Endothelial cell of hepatic sinusoid (primary cell): ENCODE measurements at regions not wholly inside any gene's neighbourhood (a gene's known extent, or its start where the extent isn't known, plus 50 kb on each side); places are given as distances from the start of the nearest gene placed in this dataset.

Experiments used
- in situ Hi-C: cut with HindIII; loops from 2 replicates; pipeline ENCODE4 v1.10.0; 2017; ENCODE audit warnings: low sequenced_read_pairs

GRCh38 chr11:80432057-80432456 is 991.2 kb upstream of the TENM4 start:
- in situ Hi-C loops = no loop called here

GRCh38 chr11:80424012-80424695 is 983.3 kb upstream of the TENM4 start:
- in situ Hi-C loops = no loop called here

GRCh38 chr11:80420374-80420773 is 979.5 kb upstream of the TENM4 start:
- in situ Hi-C loops = no loop called here

- in situ Hi-C loops = no loop called here
Observed at GRCh38 chr11:80417681-80418080, 976.9 kb upstream of the TENM4 start.

GRCh38 chr11:80415580-80415979 is 974.8 kb upstream of the TENM4 start:
- in situ Hi-C loops = no loop called here

GRCh38 chr11:80414181-80415165 is 973.6 kb upstream of the TENM4 start:
- in situ Hi-C loops = no loop called here

- in situ Hi-C loops = no loop called here
Observed at GRCh38 chr11:80412604-80413003, 971.8 kb upstream of the TENM4 start.

GRCh38 chr11:80393210-80393609 is 952.4 kb upstream of the TENM4 start:
- in situ Hi-C loops = no loop called here

- in situ Hi-C loops = no loop called here
Observed at GRCh38 chr11:80390505-80390904, 949.7 kb upstream of the TENM4 start.

GRCh38 chr11:80388536-80388935 is 947.7 kb upstream of the TENM4 start:
- in situ Hi-C loops = no loop called here

- in situ Hi-C loops = no loop called here
Observed at GRCh38 chr11:80388130-80388529, 947.3 kb upstream of the TENM4 start.

GRCh38 chr11:80383655-80384054 is 942.8 kb upstream of the TENM4 start:
- in situ Hi-C loops = no loop called here

GRCh38 chr11:80379620-80380278 is 938.9 kb upstream of the TENM4 start:
- in situ Hi-C loops = no loop called here

GRCh38 chr11:80371931-80372330 is 931.1 kb upstream of the TENM4 start:
- in situ Hi-C loops = no loop called here

GRCh38 chr11:80365980-80366379 is 925.1 kb upstream of the TENM4 start:
- in situ Hi-C loops = no loop called here

GRCh38 chr11:80365076-80365725 is 924.4 kb upstream of the TENM4 start:
- in situ Hi-C loops = no loop called here

GRCh38 chr11:80362563-80363340 is 921.9 kb upstream of the TENM4 start:
- in situ Hi-C loops = no loop called here

GRCh38 chr11:80355251-80355650 is 914.4 kb upstream of the TENM4 start:
- in situ Hi-C loops = no loop called here

GRCh38 chr11:80350541-80350940 is 909.7 kb upstream of the TENM4 start:
- in situ Hi-C loops = no loop called here

- in situ Hi-C loops = no loop called here
Observed at GRCh38 chr11:80349997-80350396, 909.2 kb upstream of the TENM4 start.
